Retina (tissue), 1 donor: ENCODE measurements at regions not wholly inside any gene's neighbourhood (a gene's known extent, or its start where the extent isn't known, plus 50 kb on each side); places are given as distances from the start of the nearest gene placed in this dataset.
"Not testable (repeated sequence)": the region's sequence is repeated elsewhere in the genome, so short reads cannot be mapped to it uniquely, and the experiment has no call there.

ENCODE experiments used
- DNase-seq: peaks from one replicate; pipeline ENCODE4 v3.0.0-alpha.2; 2016

GRCh38 chr3:125831005-125831750 is 137.8 kb upstream of the ROPN1B start:
- DNase-seq, result not testable (repeated sequence)

DNA sequence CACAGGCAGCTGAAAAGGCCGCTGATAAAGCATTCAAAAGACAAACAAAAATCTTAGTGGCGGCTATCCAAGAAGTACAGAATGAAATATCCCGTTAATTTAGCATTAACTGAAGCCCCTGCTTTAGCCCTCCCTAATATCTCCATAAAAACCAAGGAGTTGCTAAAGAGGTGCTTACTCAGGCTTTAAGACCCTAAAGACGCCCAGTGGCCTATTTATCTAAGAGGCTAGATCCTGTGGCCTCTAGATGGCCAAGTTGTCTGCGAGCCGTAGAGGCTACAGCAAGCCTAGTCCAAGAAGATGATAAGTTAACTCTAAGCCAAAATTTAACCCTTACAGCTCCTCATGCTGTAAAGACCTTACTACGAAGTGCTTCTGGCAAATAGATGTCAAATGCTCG is 133.4 kb upstream of the ROPN1B start:
- peak; percentile 11 for DNase-seq

DNA sequence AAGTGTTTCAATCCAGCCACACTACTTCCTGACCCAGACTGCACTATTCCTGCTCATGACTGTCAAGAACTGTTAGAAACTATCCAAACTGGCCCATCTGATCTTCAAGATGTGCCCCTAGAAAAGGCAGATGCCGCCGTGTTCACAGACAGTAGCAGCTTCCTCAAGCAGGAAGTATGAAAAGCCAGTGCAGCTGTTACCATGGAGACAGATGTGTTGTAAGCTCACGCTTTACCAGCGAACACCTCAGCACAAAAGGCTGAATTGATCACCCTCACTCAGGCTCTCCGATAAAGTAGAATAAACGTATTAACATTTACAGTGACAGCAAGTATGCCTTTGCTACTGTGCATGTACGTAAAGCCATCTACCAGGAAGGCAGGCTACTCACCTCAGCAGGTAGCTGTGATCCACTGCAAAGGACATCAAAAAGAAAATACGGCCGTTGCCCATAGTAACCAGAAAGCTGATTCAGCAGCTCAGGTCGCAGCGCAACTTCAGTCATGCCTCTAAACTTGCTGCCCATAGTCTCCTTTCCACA is 132.9 kb upstream of the ROPN1B start:
- DNase-seq, result peak; percentile 14

- DNase-seq, result not testable (repeated sequence)
Observed at GRCh38 chr3:125836786-125837185, 132.2 kb upstream of the ROPN1B start.

- not testable (repeated sequence) for DNase-seq
Observed at GRCh38 chr3:125838857-125839256, 130.1 kb upstream of the ROPN1B start.

- not testable (repeated sequence) for DNase-seq
Observed at GRCh38 chr3:125840465-125840864, 128.5 kb upstream of the ROPN1B start.

DNA sequence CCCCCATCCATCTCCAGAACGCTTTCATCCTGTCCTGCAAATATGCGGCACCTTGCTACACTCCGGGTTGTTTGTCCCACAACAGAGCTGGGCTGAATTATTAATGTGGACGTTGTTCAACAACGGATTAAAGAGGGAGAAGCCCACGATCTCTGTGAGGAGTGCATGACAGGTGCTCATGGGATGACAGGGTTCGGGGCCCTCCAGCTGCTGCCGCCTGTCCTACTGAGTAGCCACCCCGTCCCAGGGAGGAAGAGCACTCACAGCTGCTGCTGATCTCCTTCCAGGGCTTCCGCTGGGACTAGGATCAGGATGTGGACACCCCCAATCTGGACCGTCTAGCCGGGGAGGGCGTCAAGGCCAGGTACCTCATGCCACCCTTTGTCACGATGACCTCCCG is 121.0 kb upstream of the ROPN1B start:
- DNase-seq, result not testable (repeated sequence)

DNA sequence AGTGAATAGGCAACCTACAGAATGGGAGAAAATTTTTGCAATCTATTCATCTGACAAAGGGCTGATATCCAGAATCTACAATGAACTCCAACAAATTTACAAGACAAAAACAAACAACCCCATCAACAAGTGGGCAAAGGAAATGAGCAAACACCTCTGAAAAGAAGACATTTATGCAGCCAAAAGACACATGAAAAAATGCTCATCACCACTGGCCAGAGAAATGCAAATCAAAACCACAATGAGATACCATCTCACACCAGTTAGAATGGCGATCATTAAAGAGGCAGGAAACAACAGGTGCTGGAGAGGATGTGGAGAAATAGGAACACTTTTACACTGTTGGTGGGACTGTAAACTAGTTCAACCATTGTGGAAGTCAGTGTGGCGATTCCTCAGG is 114.0 kb upstream of the ROPN1B start:
- not testable (repeated sequence) for DNase-seq

DNA sequence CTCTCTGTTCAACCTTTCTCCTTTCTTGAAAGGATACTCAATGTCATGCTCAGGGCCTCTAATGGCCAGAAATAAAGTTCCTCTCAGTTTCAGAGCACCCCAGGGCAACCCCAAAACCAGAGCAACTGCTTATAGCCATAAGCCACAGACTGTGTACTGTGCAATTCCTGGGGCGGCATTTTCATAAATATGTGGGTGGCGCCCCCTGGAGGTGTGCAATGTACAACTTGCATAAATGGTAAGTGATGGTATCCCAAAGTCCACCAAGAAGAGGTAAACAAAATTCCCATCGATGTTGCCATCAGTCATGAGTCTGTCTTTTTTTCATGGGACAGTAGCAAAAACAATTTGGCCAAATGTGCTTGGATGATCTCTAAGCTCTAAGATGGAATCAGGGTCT is 108.4 kb upstream of the ROPN1B start:
- not testable (repeated sequence) for DNase-seq

DNA sequence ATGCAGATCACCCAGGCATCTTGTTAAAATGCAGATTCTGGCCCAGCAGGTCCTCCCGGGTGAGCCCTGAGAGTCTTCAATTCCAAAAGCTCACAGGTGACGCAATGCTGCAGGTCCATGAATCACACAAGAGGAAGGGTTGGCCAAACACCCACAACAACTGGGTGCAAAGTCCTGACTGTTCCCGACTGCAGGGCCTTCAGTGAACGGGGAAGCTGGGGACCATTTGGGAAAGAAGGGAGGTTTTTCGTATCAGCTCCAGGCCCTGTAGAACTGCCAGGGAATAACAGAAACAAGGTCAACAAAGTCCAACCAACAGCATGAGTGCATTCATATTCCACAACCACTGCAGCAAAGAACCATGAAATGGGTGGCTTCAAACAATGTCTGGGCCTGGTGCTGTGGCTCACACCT is 106.1 kb upstream of the ROPN1B start:
- DNase-seq, result not testable (repeated sequence)

GRCh38 chr3:125864532-125864931 is 104.4 kb upstream of the ROPN1B start:
- DNase-seq, result not testable (repeated sequence)

GRCh38 chr3:125886006-125886405 is 83.0 kb upstream of the ROPN1B start:
- DNase-seq, result peak; percentile 2

GRCh38 chr3:125899181-125899580 is 69.8 kb upstream of the ROPN1B start:
- not testable (repeated sequence) for DNase-seq

- DNase-seq, result not testable (repeated sequence)
Observed at GRCh38 chr3:125901473-125901872, 67.5 kb upstream of the ROPN1B start.

GRCh38 chr3:125903780-125904455 is 65.1 kb upstream of the ROPN1B start:
- not testable (repeated sequence) for DNase-seq

DNA sequence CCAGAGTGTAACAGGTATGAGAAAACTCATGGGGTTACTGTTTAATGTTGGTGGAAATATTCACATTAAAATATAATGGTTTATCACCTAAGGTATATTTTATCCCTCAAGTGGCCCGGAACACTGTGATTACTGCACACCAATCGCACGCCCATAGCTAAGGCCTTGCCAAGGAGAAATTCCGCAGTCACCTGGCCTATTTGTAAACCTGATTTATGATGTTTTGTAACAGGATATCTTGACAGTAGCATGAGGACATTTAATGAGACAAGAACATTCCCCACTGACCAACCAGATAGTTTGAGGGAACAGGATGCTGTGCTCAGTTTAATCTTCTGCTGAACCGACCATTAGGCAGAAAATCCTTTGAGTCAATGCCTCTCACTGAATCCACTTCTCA is 61.7 kb upstream of the ROPN1B start:
- DNase-seq, result not testable (repeated sequence)

DNA sequence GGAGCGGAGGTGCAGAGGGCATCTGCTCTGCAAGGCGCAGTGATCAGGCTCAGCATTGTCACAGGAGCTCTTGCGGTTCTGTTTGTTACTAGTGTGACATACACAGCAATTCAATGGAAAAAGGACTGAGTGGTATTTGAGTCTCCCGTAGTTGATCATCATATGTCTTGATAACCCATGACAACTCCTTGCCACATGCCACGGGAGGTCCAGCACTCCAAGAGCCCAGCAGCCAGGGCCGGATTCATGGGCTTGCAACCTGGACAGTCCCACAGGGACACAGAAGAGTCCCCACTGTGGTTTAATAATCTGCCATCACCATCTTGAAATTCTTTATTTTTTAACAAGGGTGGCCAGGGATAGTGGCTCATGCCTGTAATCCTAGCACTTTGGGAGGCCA is 58.1 kb upstream of the ROPN1B start:
- DNase-seq, result not testable (repeated sequence)

DNA sequence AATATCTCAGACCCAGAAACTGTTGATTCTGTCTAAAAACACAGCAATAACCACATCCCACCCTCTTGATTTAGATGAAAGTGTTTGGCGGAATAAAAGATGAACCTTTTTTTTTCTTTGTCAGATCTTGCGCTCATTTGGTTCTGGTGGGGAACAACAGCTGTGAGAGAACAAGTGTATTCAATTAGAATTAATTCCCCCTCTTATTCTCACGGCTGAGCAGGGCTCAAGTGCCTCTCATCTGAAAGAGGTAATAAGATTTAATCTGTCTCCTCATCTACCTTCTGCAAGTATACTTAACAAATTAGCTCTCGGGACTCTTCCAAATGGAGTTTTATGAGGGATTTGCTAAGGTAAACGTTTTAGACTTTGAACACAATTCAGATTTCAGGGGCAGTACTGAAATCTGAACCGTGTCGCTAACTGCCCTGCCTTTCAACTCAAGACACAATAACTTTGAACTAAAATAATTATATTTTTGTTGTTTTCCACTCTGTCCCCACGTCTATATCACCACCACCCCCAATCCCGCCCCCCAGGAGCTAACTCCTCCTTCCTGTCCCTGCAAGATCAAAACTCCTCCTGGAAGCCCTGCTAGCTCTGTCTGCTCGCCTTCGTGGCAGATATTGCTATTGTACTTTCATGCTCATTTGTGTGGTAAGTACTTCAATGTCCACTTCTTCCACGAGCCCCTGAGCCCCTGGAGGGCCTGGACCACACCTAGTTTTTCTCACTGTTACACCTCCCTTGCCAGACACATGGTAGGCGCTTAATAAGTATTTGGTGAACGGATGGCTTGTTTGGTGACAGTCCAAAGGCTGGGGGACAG is 54.2 kb upstream of the ROPN1B start:
- DNase-seq, result peak; percentile 64

DNA sequence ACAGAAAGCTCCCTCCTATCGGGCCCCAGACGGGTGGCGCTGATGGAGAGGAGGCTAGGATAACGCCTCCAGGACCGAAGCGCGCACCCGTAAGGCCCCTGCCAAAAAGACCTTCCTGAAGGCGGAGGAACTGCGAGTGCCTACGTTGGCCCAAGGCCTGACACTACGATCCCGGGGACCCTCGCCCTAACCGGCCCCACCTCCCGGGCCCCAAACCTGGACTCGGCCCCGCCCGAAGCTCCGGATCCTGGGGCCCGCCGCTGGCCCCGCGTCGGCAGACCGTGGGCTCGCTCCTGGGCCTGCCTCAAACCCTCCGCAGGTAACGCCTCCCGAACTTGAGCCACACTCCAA is 53.6 kb upstream of the ROPN1B start:
- DNase-seq, result peak; percentile 81

GRCh38 chr3:125915792-125916375 is 53.1 kb upstream of the ROPN1B start:
- peak; percentile 98 for DNase-seq

GRCh38 chr3:125916376-125916978 is 52.5 kb upstream of the ROPN1B start:
- DNase-seq, result peak; percentile 91

DNA sequence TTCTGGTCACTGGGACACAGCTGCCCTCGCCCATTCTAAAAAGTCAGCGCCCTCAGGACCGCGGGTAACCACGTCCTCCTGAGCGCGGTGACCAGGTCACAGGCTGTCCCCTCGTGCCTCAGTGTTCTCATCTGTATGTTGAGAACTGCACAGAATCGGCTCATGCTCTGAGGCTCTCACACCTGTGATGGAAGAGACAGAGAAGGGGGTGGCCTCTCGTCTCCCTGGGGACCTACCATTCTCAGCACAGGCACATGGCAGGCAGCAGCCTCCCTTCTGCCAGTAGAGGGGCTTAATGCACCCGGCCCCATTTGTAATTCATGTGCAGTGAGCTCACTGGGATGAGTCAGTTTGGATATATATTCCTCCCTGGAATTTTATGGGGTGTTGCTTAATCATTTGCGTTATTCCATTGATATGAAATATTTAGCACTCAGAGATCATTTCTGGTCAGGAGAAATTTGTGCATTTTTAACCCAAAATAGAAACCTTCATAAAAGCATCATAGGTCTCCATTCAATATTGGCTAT is 51.9 kb upstream of the ROPN1B start:
- peak; percentile 75 for DNase-seq
